ENCODE measurements at regions not wholly inside any gene's neighbourhood (a gene's known extent, or its start where the extent isn't known, plus 50 kb on each side); places are given as distances from the start of the nearest gene placed in this dataset.

- H3K27ac ChIP-seq (ENCODE audit: low read length), result no peak overlapping the region
- H3K79me2 ChIP-seq (ENCODE audit: low read length), result no peaks in the 10 kb centered on the region
- no peaks in the 10 kb centered on the region for H4K20me1 ChIP-seq (ENCODE audit: insufficient read depth, low read length)
- H3F3A ChIP-seq (ENCODE audit: insufficient read depth, low read length), result no peaks in the 10 kb centered on the region
- no peaks in the 10 kb centered on the region for H3K9me3 ChIP-seq (replicated peaks; ENCODE audit: insufficient read depth, low read length)
- no peak overlapping the region for H3K9ac ChIP-seq (ENCODE audit: low read length)
- H2AFZ ChIP-seq (ENCODE audit: low read length), result no peak overlapping the region
- H3K4me3 ChIP-seq (ENCODE audit: low read length), result no peak overlapping the region
- H3K9me2 ChIP-seq (replicated peaks; ENCODE audit: insufficient read depth, low read length), result no peaks in the 10 kb centered on the region
- DNase-seq, result no peak
- H3K4me2 ChIP-seq (ENCODE audit: low read depth, low read length), result no peak overlapping the region
- TF ChIP-seq EZH2 (optimal IDR thresholded peaks at IDR 0.05; ENCODE audit: low read depth, low read length) (no peak), EZH2phosphoT487 (IDR thresholded peaks at IDR 0.05; ENCODE audit: low read length) (no peak), CTCF (IDR thresholded peaks at IDR 0.05; ENCODE audit: low read length) (no peak)
- H3K4me1 ChIP-seq (ENCODE audit: low read length), result no peaks in the 10 kb centered on the region
- no peaks in the 10 kb centered on the region for H3K27me3 ChIP-seq (replicated peaks; ENCODE audit: insufficient read depth, low read length)
- no peaks in the 10 kb centered on the region for H3K36me3 ChIP-seq (replicated peaks; ENCODE audit: insufficient read depth, low read length)
These were observed 51.4 kb upstream of the IQSEC1 start for GRCh38 chr3:13124631-13125030.

GRCh38 chr3:13123765-13124164 is 50.5 kb upstream of the IQSEC1 start:
- no peak overlapping the region for H3K4me3 ChIP-seq (ENCODE audit: low read length)
- H3K9me2 ChIP-seq (replicated peaks; ENCODE audit: insufficient read depth, low read length), result no peaks in the 10 kb centered on the region
- H3K27ac ChIP-seq (ENCODE audit: low read length), result no peak overlapping the region
- TF ChIP-seq EZH2 (optimal IDR thresholded peaks at IDR 0.05; ENCODE audit: low read depth, low read length) (no peak), CTCF (IDR thresholded peaks at IDR 0.05; ENCODE audit: low read length) (no peak), EZH2phosphoT487 (IDR thresholded peaks at IDR 0.05; ENCODE audit: low read length) (no peak)
- H3K4me2 ChIP-seq (ENCODE audit: low read depth, low read length), result no peak overlapping the region
- no peaks in the 10 kb centered on the region for H3K79me2 ChIP-seq (ENCODE audit: low read length)
- H4K20me1 ChIP-seq (ENCODE audit: insufficient read depth, low read length), result no peaks in the 10 kb centered on the region
- no peak for DNase-seq
- no peaks in the 10 kb centered on the region for H3K36me3 ChIP-seq (replicated peaks; ENCODE audit: insufficient read depth, low read length)
- H3K27me3 ChIP-seq (replicated peaks; ENCODE audit: insufficient read depth, low read length), result no peaks in the 10 kb centered on the region
- no peak overlapping the region for H3K9ac ChIP-seq (ENCODE audit: low read length)
- H3F3A ChIP-seq (ENCODE audit: insufficient read depth, low read length), result no peaks in the 10 kb centered on the region
- H3K9me3 ChIP-seq (replicated peaks; ENCODE audit: insufficient read depth, low read length), result no peaks in the 10 kb centered on the region
- no peak overlapping the region for H2AFZ ChIP-seq (ENCODE audit: low read length)
- H3K4me1 ChIP-seq (ENCODE audit: low read length), result no peaks in the 10 kb centered on the region

- Histone ChIP-seq H3F3A (ENCODE audit: insufficient read depth, low read length) (no peaks in the 10 kb centered on the region), H3K9me2 (replicated peaks; ENCODE audit: insufficient read depth, low read length) (no peaks in the 10 kb centered on the region), H3K4me3 (ENCODE audit: low read length) (no peak overlapping the region), H3K9me3 (replicated peaks; ENCODE audit: insufficient read depth, low read length) (no peaks in the 10 kb centered on the region), H3K9ac (ENCODE audit: low read length) (no peak overlapping the region), H3K27ac (ENCODE audit: low read length) (no peak overlapping the region), H3K4me2 (ENCODE audit: low read depth, low read length) (no peak overlapping the region), H3K36me3 (replicated peaks; ENCODE audit: insufficient read depth, low read length) (no peaks in the 10 kb centered on the region), H3K4me1 (ENCODE audit: low read length) (no peaks in the 10 kb centered on the region), H2AFZ (ENCODE audit: low read length) (no peak overlapping the region), H4K20me1 (ENCODE audit: insufficient read depth, low read length) (no peaks in the 10 kb centered on the region), H3K79me2 (ENCODE audit: low read length) (no peaks in the 10 kb centered on the region), H3K27me3 (replicated peaks; ENCODE audit: insufficient read depth, low read length) (no peaks in the 10 kb centered on the region)
- TF ChIP-seq EZH2phosphoT487 (IDR thresholded peaks at IDR 0.05; ENCODE audit: low read length) (no peak), CTCF (IDR thresholded peaks at IDR 0.05; ENCODE audit: low read length) (no peak), EZH2 (optimal IDR thresholded peaks at IDR 0.05; ENCODE audit: low read depth, low read length) (no peak)
- DNase-seq, result no peak
These were observed 49.9 kb upstream of the IQSEC1 start for GRCh38 chr3:13123013-13123654.
